ENCODE measurements at regions not wholly inside any gene's neighbourhood (a gene's known extent, or its start where the extent isn't known, plus 50 kb on each side); places are given as distances from the start of the nearest gene placed in this dataset.

DNA sequence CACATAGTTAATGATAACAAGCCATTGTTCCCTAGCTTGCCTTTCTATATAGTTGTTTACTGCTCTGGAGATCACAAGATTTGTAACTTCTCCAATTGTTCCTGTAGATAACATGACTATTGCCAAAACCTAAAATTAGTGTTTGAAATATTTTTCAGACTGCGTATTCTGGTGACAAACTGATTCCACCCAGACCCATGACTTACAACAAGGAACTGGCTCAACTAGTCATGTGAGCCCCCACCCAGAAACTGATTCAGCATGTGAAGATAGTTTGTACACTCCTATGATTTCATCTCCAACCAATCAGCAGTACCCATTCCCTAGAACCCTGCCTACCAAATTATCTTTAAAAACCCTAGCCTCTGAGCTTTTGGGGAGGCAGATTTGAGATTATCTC lies 131.4 kb upstream of the BCL9 start:
- TF ChIP-seq, protein P1, sequence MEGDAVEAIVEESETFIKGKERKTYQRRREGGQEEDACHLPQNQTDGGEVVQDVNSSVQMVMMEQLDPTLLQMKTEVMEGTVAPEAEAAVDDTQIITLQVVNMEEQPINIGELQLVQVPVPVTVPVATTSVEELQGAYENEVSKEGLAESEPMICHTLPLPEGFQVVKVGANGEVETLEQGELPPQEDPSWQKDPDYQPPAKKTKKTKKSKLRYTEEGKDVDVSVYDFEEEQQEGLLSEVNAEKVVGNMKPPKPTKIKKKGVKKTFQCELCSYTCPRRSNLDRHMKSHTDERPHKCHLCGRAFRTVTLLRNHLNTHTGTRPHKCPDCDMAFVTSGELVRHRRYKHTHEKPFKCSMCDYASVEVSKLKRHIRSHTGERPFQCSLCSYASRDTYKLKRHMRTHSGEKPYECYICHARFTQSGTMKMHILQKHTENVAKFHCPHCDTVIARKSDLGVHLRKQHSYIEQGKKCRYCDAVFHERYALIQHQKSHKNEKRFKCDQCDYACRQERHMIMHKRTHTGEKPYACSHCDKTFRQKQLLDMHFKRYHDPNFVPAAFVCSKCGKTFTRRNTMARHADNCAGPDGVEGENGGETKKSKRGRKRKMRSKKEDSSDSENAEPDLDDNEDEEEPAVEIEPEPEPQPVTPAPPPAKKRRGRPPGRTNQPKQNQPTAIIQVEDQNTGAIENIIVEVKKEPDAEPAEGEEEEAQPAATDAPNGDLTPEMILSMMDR (conservative IDR thresholded peaks at IDR 0.05): no peak
- TF ChIP-seq ZFX (IDR thresholded peaks at IDR 0.05): no peak

Data from C4-2B (cell line).